OCI-LY3 (cell line): ENCODE measurements at regions not wholly inside any gene's neighbourhood (a gene's known extent, or its start where the extent isn't known, plus 50 kb on each side); places are given as distances from the start of the nearest gene placed in this dataset.

Source experiments
- H2AFZ ChIP-seq: fragments of 200-600, 300-600 bp; shearing (Covaris generic); 2 replicates; pipeline ENCODE4 v1.6.0; 2014; ENCODE audit warnings: antibody characterized with exemption, low read depth, low read length
- H3K27ac ChIP-seq: fragments of 200-600, 300-600 bp; sonication (generic); 2 replicates; pipeline ENCODE4 v1.5.1; 2014; ENCODE audit warnings: mild to moderate bottlenecking, low read length, moderate library complexity, mixed read lengths
- H3K27me3 ChIP-seq: fragments of 200-600, 300-600 bp; sonication (generic); 2 replicates; pipeline ENCODE4 v1.6.1; 2014; ENCODE audit warnings: low read depth, low read length, mixed read lengths
- H3K36me3 ChIP-seq: fragments of 200-600, 300-600 bp; sonication (generic); replicated peaks from 2 replicates; pipeline ENCODE3; 2014; ENCODE audit warnings: low read depth, low read length, mixed read lengths
- H3K4me1 ChIP-seq: fragments of 300-600, 200-600 bp; sonication (generic); 2 replicates; pipeline ENCODE4 v1.6.1; 2014; ENCODE audit warnings: low read length, mixed read lengths
- H3K4me2 ChIP-seq: fragments of 200-600, 300-600 bp; sonication (generic); 2 replicates; pipeline ENCODE4 v1.6.1; 2014; ENCODE audit warnings: low read length, mixed read lengths
- H3K4me3 ChIP-seq: fragments of 300-600, 200-600 bp; sonication (generic); 2 replicates; pipeline ENCODE4 v1.5.1; 2014; ENCODE audit warnings: antibody characterized with exemption, mild to moderate bottlenecking, low read length, moderate library complexity
- H3K79me2 ChIP-seq: fragments of 300-600, 200-600 bp; shearing (Covaris generic); 2 replicates; pipeline ENCODE4 v1.6.1; 2014; ENCODE audit warnings: mild to moderate bottlenecking, low read length, mixed read lengths
- H3K9ac ChIP-seq: fragments of 300-600, 200-600 bp; shearing (Covaris generic); 2 replicates; pipeline ENCODE4 v1.6.0; 2014; ENCODE audit warnings: mild to moderate bottlenecking, low read length, moderate library complexity
- H3K9me3 ChIP-seq: fragments of 200-600, 300-600 bp; shearing (Covaris generic); 2 replicates; pipeline ENCODE4 v1.6.1; 2014; ENCODE audit warnings: low read length, mixed read lengths; ENCODE audit not compliant: insufficient read depth
- H4K20me1 ChIP-seq: fragments of 200-600, 300-600 bp; sonication (generic); 2 replicates; pipeline ENCODE4 v1.6.1; 2016; ENCODE audit warnings: low read length, mixed read lengths; ENCODE audit not compliant: insufficient read depth
- EZH2phosphoT487 ChIP-seq: fragments of 200-600 bp; shearing (Covaris generic); IDR thresholded peaks from 2 replicates; pipeline ENCODE4 v1.6.1; 2018; ENCODE audit warnings: antibody characterized with exemption, mixed run types, low read depth
- TF ChIP-seq, protein P1 (sequence below): fragments of 200-600, 300-600 bp; sonication (generic); IDR thresholded peaks from 2 replicates; pipeline ENCODE4 v1.5.1; 2014; ENCODE audit warnings: antibody characterized with exemption, low read length, low read depth

DNA sequence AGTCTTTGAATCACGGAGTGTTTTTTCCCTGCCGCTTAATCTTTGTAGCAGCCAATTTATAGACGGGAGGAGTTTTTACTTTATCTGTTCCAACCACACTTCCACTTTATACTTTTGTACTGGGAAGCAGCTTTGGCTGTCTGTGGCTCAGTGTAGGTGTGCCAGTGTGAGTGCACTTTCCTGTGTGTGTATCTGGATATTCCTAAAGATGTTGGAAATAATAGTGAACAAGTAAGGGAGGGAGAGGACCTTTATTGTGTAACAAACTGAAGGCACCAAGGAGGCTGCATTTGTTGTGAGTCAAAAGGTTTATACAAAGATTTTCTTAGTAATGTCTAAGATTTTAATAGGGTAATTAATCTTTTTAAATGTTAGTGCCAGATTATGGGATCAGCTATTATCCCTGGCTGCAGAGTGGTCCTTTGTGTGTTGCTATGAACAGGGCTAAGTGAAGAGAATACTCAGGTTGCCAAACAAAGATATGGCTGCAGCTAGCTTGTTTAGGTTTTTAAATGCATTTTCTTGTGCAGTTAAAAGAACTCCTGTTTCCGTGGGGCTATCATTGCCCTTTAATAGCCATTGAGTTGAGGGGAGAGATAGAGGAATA, 226.3 kb downstream of the RNF144B start:
- Histone ChIP-seq H3K27ac (no peak overlapping the region), H3K4me1 (peaks cover 8% of the 10 kb centered on the region), H3K4me2 (no peak overlapping the region), H3K9me3 (no peaks in the 10 kb centered on the region), H3K27me3 (no peaks in the 10 kb centered on the region), H3K36me3 (no peaks in the 10 kb centered on the region), H2AFZ (no peak overlapping the region), H3K4me3 (no peak overlapping the region), H3K79me2 (no peaks in the 10 kb centered on the region), H4K20me1 (no peaks in the 10 kb centered on the region), H3K9ac (no peak overlapping the region)
- TF ChIP-seq EZH2phosphoT487: no peak

DNA sequence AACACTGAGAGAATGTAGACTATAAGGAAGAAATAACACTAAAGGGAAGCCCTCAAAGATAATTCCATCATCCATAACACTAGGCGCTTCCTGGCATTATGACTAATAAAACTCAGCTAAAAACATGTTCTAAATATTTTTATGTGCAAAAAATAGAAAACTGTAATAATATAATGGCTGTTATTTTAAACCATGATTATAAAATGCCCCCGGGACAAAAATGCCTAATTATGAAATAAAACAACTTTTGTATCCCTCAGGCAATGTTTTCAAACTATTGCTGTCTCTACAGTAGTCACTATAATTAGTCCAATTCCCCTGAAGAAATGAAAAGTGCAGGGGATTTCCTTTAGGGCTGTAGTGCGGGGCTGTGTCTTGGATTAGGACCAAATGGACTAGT, 242.4 kb downstream of the RNF144B start:
- Histone ChIP-seq H3K4me3 (no peak overlapping the region), H3K4me2 (no peak overlapping the region), H3K9ac (no peak overlapping the region), H3K4me1 (no peaks in the 10 kb centered on the region), H4K20me1 (no peaks in the 10 kb centered on the region), H3K9me3 (no peaks in the 10 kb centered on the region), H3K27me3 (no peaks in the 10 kb centered on the region), H3K79me2 (no peaks in the 10 kb centered on the region), H3K27ac (no peak overlapping the region), H2AFZ (no peak overlapping the region), H3K36me3 (no peaks in the 10 kb centered on the region)
- TF ChIP-seq EZH2phosphoT487: no peak
- TF ChIP-seq, protein P1, sequence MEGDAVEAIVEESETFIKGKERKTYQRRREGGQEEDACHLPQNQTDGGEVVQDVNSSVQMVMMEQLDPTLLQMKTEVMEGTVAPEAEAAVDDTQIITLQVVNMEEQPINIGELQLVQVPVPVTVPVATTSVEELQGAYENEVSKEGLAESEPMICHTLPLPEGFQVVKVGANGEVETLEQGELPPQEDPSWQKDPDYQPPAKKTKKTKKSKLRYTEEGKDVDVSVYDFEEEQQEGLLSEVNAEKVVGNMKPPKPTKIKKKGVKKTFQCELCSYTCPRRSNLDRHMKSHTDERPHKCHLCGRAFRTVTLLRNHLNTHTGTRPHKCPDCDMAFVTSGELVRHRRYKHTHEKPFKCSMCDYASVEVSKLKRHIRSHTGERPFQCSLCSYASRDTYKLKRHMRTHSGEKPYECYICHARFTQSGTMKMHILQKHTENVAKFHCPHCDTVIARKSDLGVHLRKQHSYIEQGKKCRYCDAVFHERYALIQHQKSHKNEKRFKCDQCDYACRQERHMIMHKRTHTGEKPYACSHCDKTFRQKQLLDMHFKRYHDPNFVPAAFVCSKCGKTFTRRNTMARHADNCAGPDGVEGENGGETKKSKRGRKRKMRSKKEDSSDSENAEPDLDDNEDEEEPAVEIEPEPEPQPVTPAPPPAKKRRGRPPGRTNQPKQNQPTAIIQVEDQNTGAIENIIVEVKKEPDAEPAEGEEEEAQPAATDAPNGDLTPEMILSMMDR: no peak

DNA sequence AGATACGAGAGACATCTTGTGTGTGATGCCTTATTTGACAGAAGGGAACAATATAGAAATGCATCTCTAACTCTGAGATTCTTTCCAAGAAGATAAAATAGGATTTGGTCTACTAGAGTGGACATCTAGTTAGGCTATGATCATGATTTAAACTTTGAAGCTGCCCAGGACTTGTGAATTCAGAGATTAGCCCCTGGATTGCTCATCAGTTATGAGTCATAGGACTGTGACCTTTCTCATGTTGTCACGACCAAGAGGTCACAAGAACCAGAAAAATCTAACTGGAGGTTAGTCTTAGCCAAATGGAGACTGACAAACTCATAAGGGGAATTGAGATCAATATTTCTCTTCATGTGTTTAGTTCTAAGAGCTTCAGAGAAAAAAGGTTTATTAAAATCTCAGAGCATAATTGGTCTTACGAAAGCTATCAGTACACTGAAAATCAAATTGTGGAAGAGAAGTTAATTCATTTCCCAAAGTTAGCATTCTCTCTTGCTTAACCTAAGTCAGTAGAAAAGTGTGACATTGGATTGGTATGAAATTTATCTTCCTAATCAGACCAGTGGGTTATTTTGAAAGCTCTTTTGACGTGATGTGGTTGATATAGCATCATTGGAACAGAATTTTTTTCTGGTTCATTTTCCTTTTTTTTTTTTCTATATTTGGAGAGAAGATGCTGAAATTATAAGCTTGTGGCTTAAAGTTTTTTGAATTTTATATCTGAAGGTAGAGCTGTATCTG, 245.7 kb downstream of the RNF144B start:
- no peak overlapping the region for H3K9ac ChIP-seq
- H3K4me1 ChIP-seq: no peaks in the 10 kb centered on the region
- no peaks in the 10 kb centered on the region for H3K36me3 ChIP-seq
- no peak overlapping the region for H3K27ac ChIP-seq
- H3K27me3 ChIP-seq: no peaks in the 10 kb centered on the region
- no peak overlapping the region for H3K4me2 ChIP-seq
- H3K79me2 ChIP-seq: no peaks in the 10 kb centered on the region
- TF ChIP-seq, protein P1: no peak
- TF ChIP-seq EZH2phosphoT487: no peak
- no peak overlapping the region for H3K4me3 ChIP-seq
- no peaks in the 10 kb centered on the region for H3K9me3 ChIP-seq
- no peak overlapping the region for H2AFZ ChIP-seq
- no peaks in the 10 kb centered on the region for H4K20me1 ChIP-seq

- no peaks in the 10 kb centered on the region for H3K27me3 ChIP-seq
- no peaks in the 10 kb centered on the region for H3K79me2 ChIP-seq
- H3K9ac ChIP-seq: no peak overlapping the region
- H3K27ac ChIP-seq: no peak overlapping the region
- no peak for TF ChIP-seq EZH2phosphoT487
- TF ChIP-seq, protein P1: no peak
- no peaks in the 10 kb centered on the region for H3K4me1 ChIP-seq
- no peak overlapping the region for H2AFZ ChIP-seq
- H3K4me2 ChIP-seq: no peak overlapping the region
- no peaks in the 10 kb centered on the region for H3K9me3 ChIP-seq
- no peak overlapping the region for H3K4me3 ChIP-seq
- H4K20me1 ChIP-seq: no peaks in the 10 kb centered on the region
- no peaks in the 10 kb centered on the region for H3K36me3 ChIP-seq
Measured at GRCh38 chr6:18634912-18635311, 247.8 kb downstream of the RNF144B start.
